Colonic mucosa (tissue), 4 donors: ENCODE measurements at regions not wholly inside any gene's neighbourhood (a gene's known extent, or its start where the extent isn't known, plus 50 kb on each side); places are given as distances from the start of the nearest gene placed in this dataset.
"Not testable (repeated sequence)": the region's sequence is repeated elsewhere in the genome, so short reads cannot be mapped to it uniquely, and the experiment has no call there.

Source experiments
- DNase-seq: peaks from one replicate; pipeline ENCODE4 v3.0.0-alpha.2; 2020
- H3K27ac ChIP-seq: fragments of 200-600 bp; one replicate; pipeline ENCODE4 v1.8.0; 2021
- H3K27me3 ChIP-seq: fragments of 200-600 bp; one replicate; pipeline ENCODE4 v1.8.0; 2021
- H3K36me3 ChIP-seq: fragments of 200-600 bp; one replicate; pipeline ENCODE4 v1.8.0; 2021
- H3K4me1 ChIP-seq: fragments of 200-600 bp; one replicate; pipeline ENCODE4 v1.8.0; 2021; ENCODE audit warnings: mild to moderate bottlenecking
- H3K4me3 ChIP-seq: fragments of 200-600 bp; one replicate; pipeline ENCODE4 v1.8.0; 2021
- H3K9ac ChIP-seq, 2 donors: one replicate each; pipeline ENCODE4 v1.7.0; 2013; ENCODE audit warnings: control low read depth in 2 of 2, low read depth in 2 of 2, low read length in 2 of 2
- H3K9me3 ChIP-seq: fragments of 200-600 bp; one replicate; pipeline ENCODE4 v1.8.0; 2021
- CTCF ChIP-seq: fragments of 200-600 bp; IDR thresholded peaks from one replicate; pipeline ENCODE4 v1.8.0; 2022; ENCODE audit warnings: antibody characterized with exemption, mild to moderate bottlenecking
- intact Hi-C: fragments of 100-400 bp; cut with DNase I; formaldehyde crosslinking; loops from one replicate; pipeline ENCODE4 v1.14.1; 2022
- donor health status: healthy.
- donor health status: DM: no; HTN: no; CAD: no.
- donor health status: DM: no; HTN: no; CAD: no.

GRCh38 chr2:34529965-34530364 is 930.9 kb upstream of the FAM98A start:
- H3K27me3 ChIP-seq: no peaks in the 10 kb centered on the region
- H3K4me1 ChIP-seq: no peaks in the 10 kb centered on the region
- no peaks in the 10 kb centered on the region for H3K36me3 ChIP-seq
- no peak for TF ChIP-seq CTCF
- intact Hi-C loops: no loop called here
- H3K27ac ChIP-seq: no peak overlapping the region
- H3K9me3 ChIP-seq: no peaks in the 10 kb centered on the region
- no peak for DNase-seq
- no peak overlapping the region for H3K9ac ChIP-seq
- no peak overlapping the region for H3K4me3 ChIP-seq

- Histone ChIP-seq H3K4me1 (no peaks in the 10 kb centered on the region), H3K36me3 (no peaks in the 10 kb centered on the region)
- no peak for DNase-seq
Observed at GRCh38 chr2:34523958-34524514, 924.9 kb upstream of the FAM98A start.

GRCh38 chr2:34519659-34520058 is 920.6 kb upstream of the FAM98A start:
- Histone ChIP-seq H3K9ac (no peak overlapping the region), H3K27me3 (no peaks in the 10 kb centered on the region), H3K4me3 (no peak overlapping the region), H3K9me3 (no peaks in the 10 kb centered on the region), H3K36me3 (no peaks in the 10 kb centered on the region), H3K27ac (no peak overlapping the region), H3K4me1 (no peaks in the 10 kb centered on the region)
- no peak for TF ChIP-seq CTCF
- no peak for DNase-seq
- intact Hi-C loops: no loop called here

More at GRCh38 chr2:34523958-34524514, 924.9 kb upstream of the FAM98A start:
- Histone ChIP-seq H3K4me3 (no peak overlapping the region), H3K9me3 (no peaks in the 10 kb centered on the region), H3K27me3 (no peaks in the 10 kb centered on the region), H3K9ac (no peak overlapping the region), H3K27ac (no peak overlapping the region)
- intact Hi-C loops: no loop called here
- no peak for TF ChIP-seq CTCF

- Histone ChIP-seq H3K27ac (no peak overlapping the region), H3K4me3 (no peak overlapping the region), H3K9me3 (no peaks in the 10 kb centered on the region), H3K27me3 (no peaks in the 10 kb centered on the region), H3K4me1 (no peaks in the 10 kb centered on the region), H3K9ac (no peak overlapping the region), H3K36me3 (no peaks in the 10 kb centered on the region)
- intact Hi-C loops: no loop called here
- no peak for DNase-seq
- TF ChIP-seq CTCF: no peak
Observed at GRCh38 chr2:34498561-34498960, 899.5 kb upstream of the FAM98A start.

GRCh38 chr2:34494192-34494591 is 895.1 kb upstream of the FAM98A start:
- H3K27me3 ChIP-seq, H3K27ac ChIP-seq, H3K4me1 ChIP-seq, intact Hi-C loops, H3K4me3 ChIP-seq, H3K9me3 ChIP-seq, H3K36me3 ChIP-seq, H3K9ac ChIP-seq, DNase-seq: not testable (repeated sequence)

- intact Hi-C loops: no loop called here
- Histone ChIP-seq H3K4me3 (no peak overlapping the region), H3K27ac (no peak overlapping the region), H3K4me1 (no peaks in the 10 kb centered on the region), H3K36me3 (no peaks in the 10 kb centered on the region), H3K27me3 (no peaks in the 10 kb centered on the region), H3K9ac (no peak overlapping the region), H3K9me3 (no peaks in the 10 kb centered on the region)
- no peak for DNase-seq
- TF ChIP-seq CTCF: no peak
Observed at GRCh38 chr2:34492561-34493455, 893.7 kb upstream of the FAM98A start.
